ENCODE measurements at regions not wholly inside any gene's neighbourhood (a gene's known extent, or its start where the extent isn't known, plus 50 kb on each side); places are given as distances from the start of the nearest gene placed in this dataset.

DNA sequence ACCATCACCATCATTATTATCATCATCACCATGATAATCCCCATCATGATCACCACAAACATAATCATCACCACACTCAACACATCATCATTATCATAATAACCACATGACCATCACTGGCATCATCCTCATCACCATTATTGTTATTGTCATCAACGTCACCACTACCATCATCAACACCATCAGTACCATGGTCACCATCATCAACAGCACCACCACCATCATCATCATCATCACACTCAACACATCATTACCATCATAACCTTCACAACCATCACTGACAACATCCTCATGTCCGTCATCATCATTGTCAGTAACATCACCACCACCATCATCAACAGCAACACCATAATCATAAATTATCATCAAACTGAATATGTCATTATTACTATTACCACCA lies 73.2 kb downstream of the MBD3L1 start:
- Histone ChIP-seq H3K9me3 (replicated peaks in 1 of 2; ENCODE audit: control insufficient read depth in 1 of 2, insufficient read depth in 1 of 2, low read length in 2 of 2) (peaks cover 4 to 8% of the 10 kb centered on the region in 2 donors), H3K36me3 (replicated peaks in 1 of 2; ENCODE audit: control insufficient read depth in 1 of 2, insufficient read depth in 2 of 2, low read length in 2 of 2) (no peaks in the 10 kb centered on the region), H3K27me3 (ENCODE audit: control insufficient read depth in 2 of 2, insufficient read depth in 2 of 2, low read length in 2 of 2) (no peaks in the 10 kb centered on the region), H4K20me1 (ENCODE audit: insufficient read depth, low read length) (no peaks in the 10 kb centered on the region), H3K27ac (ENCODE audit: low read depth in 1 of 2, low read length in 2 of 2) (no peak overlapping the region), H3K9ac (ENCODE audit: insufficient read depth, low read length, poor library complexity, severe bottlenecking) (no peak overlapping the region), H2AFZ (ENCODE audit: insufficient read depth, low read depth, low read length, poor library complexity, severe bottlenecking) (no peak overlapping the region), H3K4me3 (replicated peaks in 1 of 3; ENCODE audit: low read depth in 2 of 3, low read length in 3 of 3) (no peak overlapping the region), H3K79me2 (ENCODE audit: insufficient read depth, low read length) (no peaks in the 10 kb centered on the region), H3K4me1 (ENCODE audit: control insufficient read depth in 1 of 2, insufficient read depth in 2 of 2, low read length in 2 of 2) (no peaks in the 10 kb centered on the region), H3K4me2 (replicated peaks; ENCODE audit: extremely low read depth, low read length, poor library complexity, severe bottlenecking) (no peak overlapping the region)
- H3K27me3 Mint-ChIP-seq (ENCODE audit: low read depth in 3 of 3): peaks cover 0 to 3% (median 0%) of the 10 kb centered on the region in 3 donors
- DNase-seq: no peak
- no peak overlapping the region for H3K4me3 Mint-ChIP-seq
- intact Hi-C loops (cut with micrococcal nuclease): no loop called here
- peaks cover 0 to 9% (median 4%) of the 10 kb centered on the region in 7 donors for H3K9me3 Mint-ChIP-seq
- 86% methylated on average over 2 of the region's 2 CpGs for WGBS (ENCODE audit: insufficient coverage)
- TF ChIP-seq, protein P1, sequence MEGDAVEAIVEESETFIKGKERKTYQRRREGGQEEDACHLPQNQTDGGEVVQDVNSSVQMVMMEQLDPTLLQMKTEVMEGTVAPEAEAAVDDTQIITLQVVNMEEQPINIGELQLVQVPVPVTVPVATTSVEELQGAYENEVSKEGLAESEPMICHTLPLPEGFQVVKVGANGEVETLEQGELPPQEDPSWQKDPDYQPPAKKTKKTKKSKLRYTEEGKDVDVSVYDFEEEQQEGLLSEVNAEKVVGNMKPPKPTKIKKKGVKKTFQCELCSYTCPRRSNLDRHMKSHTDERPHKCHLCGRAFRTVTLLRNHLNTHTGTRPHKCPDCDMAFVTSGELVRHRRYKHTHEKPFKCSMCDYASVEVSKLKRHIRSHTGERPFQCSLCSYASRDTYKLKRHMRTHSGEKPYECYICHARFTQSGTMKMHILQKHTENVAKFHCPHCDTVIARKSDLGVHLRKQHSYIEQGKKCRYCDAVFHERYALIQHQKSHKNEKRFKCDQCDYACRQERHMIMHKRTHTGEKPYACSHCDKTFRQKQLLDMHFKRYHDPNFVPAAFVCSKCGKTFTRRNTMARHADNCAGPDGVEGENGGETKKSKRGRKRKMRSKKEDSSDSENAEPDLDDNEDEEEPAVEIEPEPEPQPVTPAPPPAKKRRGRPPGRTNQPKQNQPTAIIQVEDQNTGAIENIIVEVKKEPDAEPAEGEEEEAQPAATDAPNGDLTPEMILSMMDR (IDR thresholded peaks at IDR 0.05): no peak
- no peak overlapping the region for H3K27ac Mint-ChIP-seq
- H3K36me3 Mint-ChIP-seq: no peaks in the 10 kb centered on the region
- H3K4me1 Mint-ChIP-seq: no peaks in the 10 kb centered on the region

DNA sequence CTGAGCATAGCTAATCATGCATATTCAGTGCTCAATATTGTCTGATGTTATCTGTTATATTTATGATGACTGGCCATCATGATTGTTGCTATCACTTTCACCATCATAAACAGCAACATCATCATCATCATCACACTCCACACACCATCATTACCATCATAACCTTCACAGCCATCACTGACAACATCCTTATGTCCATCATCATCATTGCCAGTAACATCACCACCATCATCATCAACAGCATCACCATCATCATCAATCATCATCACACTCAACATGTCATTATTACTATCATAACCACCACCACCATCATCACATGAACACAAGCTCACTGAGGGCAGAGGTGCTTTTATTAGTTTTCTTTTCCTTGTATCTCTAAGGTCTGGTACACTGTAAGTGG lies 75.9 kb downstream of the MBD3L1 start:
- DNase-seq: no peak
- Histone ChIP-seq H3K9ac (ENCODE audit: insufficient read depth, low read length, poor library complexity, severe bottlenecking) (no peak overlapping the region), H2AFZ (ENCODE audit: insufficient read depth, low read depth, low read length, poor library complexity, severe bottlenecking) (no peak overlapping the region), H3K9me3 (replicated peaks in 1 of 2; ENCODE audit: control insufficient read depth in 1 of 2, insufficient read depth in 1 of 2, low read length in 2 of 2) (peaks cover 4 to 8% of the 10 kb centered on the region in 2 donors), H3K4me2 (replicated peaks; ENCODE audit: extremely low read depth, low read length, poor library complexity, severe bottlenecking) (no peak overlapping the region), H3K4me3 (replicated peaks in 1 of 3; ENCODE audit: low read depth in 2 of 3, low read length in 3 of 3) (no peak overlapping the region), H3K27ac (ENCODE audit: low read depth in 1 of 2, low read length in 2 of 2) (no peak overlapping the region), H4K20me1 (ENCODE audit: insufficient read depth, low read length) (no peaks in the 10 kb centered on the region), H3K36me3 (replicated peaks in 1 of 2; ENCODE audit: control insufficient read depth in 1 of 2, insufficient read depth in 2 of 2, low read length in 2 of 2) (no peaks in the 10 kb centered on the region), H3K27me3 (ENCODE audit: control insufficient read depth in 2 of 2, insufficient read depth in 2 of 2, low read length in 2 of 2) (no peaks in the 10 kb centered on the region), H3K79me2 (ENCODE audit: insufficient read depth, low read length) (no peaks in the 10 kb centered on the region), H3K4me1 (ENCODE audit: control insufficient read depth in 1 of 2, insufficient read depth in 2 of 2, low read length in 2 of 2) (no peaks in the 10 kb centered on the region)
- Mint-ChIP-seq H3K27me3 (ENCODE audit: low read depth in 3 of 3) (peaks cover 0 to 3% (median 0%) of the 10 kb centered on the region in 3 donors), H3K4me3 (no peak overlapping the region), H3K27ac (no peak overlapping the region), H3K4me1 (no peaks in the 10 kb centered on the region), H3K36me3 (no peaks in the 10 kb centered on the region), H3K9me3 (peaks cover 0 to 9% (median 4%) of the 10 kb centered on the region in 7 donors)
- intact Hi-C loops (cut with micrococcal nuclease): no loop called here
- TF ChIP-seq, protein P1 (IDR thresholded peaks at IDR 0.05): no peak
